A204.1 (cell line): ENCODE measurements at regions not wholly inside any gene's neighbourhood (a gene's known extent, or its start where the extent isn't known, plus 50 kb on each side); places are given as distances from the start of the nearest gene placed in this dataset.

Experiments
- FAIRE-seq: peaks from 2 replicates; lab custom pipeline; 2012; peaks lifted over from hg19 to GRCh38; lab: Jason Lieb, UNC

- no peak for FAIRE-seq
Measured at GRCh38 chr15:95834028-95834804, 496.3 kb upstream of the NR2F2 start.

GRCh38 chr15:95836536-95836935, 494.0 kb upstream of the NR2F2 start:
- no peak for FAIRE-seq

GRCh38 chr15:95837341-95838004, 493.0 kb upstream of the NR2F2 start:
- FAIRE-seq: no peak

- no peak for FAIRE-seq
Measured at GRCh38 chr15:95839367-95839782, 491.1 kb upstream of the NR2F2 start.

GRCh38 chr15:95840004-95840403, 490.5 kb upstream of the NR2F2 start:
- FAIRE-seq: no peak

- FAIRE-seq: no peak
Measured at GRCh38 chr15:95840855-95841254, 489.6 kb upstream of the NR2F2 start.

GRCh38 chr15:95842576-95842975, 487.9 kb upstream of the NR2F2 start:
- FAIRE-seq: no peak

GRCh38 chr15:95843241-95843910, 487.1 kb upstream of the NR2F2 start:
- no peak for FAIRE-seq

- FAIRE-seq: no peak
Measured at GRCh38 chr15:95845862-95846515, 484.5 kb upstream of the NR2F2 start.

- FAIRE-seq: no peak
Measured at GRCh38 chr15:95848126-95848525, 482.4 kb upstream of the NR2F2 start.

GRCh38 chr15:95850837-95851236, 479.7 kb upstream of the NR2F2 start:
- no peak for FAIRE-seq

GRCh38 chr15:95853350-95853749, 477.1 kb upstream of the NR2F2 start:
- FAIRE-seq: no peak

- no peak for FAIRE-seq
Measured at GRCh38 chr15:95857124-95857757, 473.3 kb upstream of the NR2F2 start.

- no peak for FAIRE-seq
Measured at GRCh38 chr15:95857758-95858157, 472.7 kb upstream of the NR2F2 start.

- FAIRE-seq: no peak
Measured at GRCh38 chr15:95860406-95860805, 470.1 kb upstream of the NR2F2 start.

GRCh38 chr15:95864467-95864886, 466.0 kb upstream of the NR2F2 start:
- no peak for FAIRE-seq

GRCh38 chr15:95865330-95865739, 465.2 kb upstream of the NR2F2 start:
- no peak for FAIRE-seq

GRCh38 chr15:95866711-95867440, 463.6 kb upstream of the NR2F2 start:
- FAIRE-seq: no peak

- no peak for FAIRE-seq
Measured at GRCh38 chr15:95868450-95868849, 462.1 kb upstream of the NR2F2 start.

GRCh38 chr15:95868970-95869369, 461.5 kb upstream of the NR2F2 start:
- no peak for FAIRE-seq

- no peak for FAIRE-seq
Measured at GRCh38 chr15:95869920-95870319, 460.6 kb upstream of the NR2F2 start.

- no peak for FAIRE-seq
Measured at GRCh38 chr15:95872366-95872771, 458.1 kb upstream of the NR2F2 start.
